HG03025 (cell line): ENCODE measurements at regions not wholly inside any gene's neighbourhood (a gene's known extent, or its start where the extent isn't known, plus 50 kb on each side); places are given as distances from the start of the nearest gene placed in this dataset.

ENCODE experiments used
- ATAC-seq: cut with Tn5 transposase; IDR thresholded peaks from one replicate; pipeline ENCODE4 v1.9.1; 2021; ENCODE audit warnings: mild to moderate bottlenecking, moderate library complexity; ENCODE audit not compliant: unreplicated experiment, low FRiP score

GRCh38 chr1:184141361-184141880 is 89.9 kb downstream of the TSEN15 start:
- ATAC-seq = no peak

GRCh38 chr1:184143449-184143848 is 91.9 kb downstream of the TSEN15 start:
- no peak for ATAC-seq

DNA sequence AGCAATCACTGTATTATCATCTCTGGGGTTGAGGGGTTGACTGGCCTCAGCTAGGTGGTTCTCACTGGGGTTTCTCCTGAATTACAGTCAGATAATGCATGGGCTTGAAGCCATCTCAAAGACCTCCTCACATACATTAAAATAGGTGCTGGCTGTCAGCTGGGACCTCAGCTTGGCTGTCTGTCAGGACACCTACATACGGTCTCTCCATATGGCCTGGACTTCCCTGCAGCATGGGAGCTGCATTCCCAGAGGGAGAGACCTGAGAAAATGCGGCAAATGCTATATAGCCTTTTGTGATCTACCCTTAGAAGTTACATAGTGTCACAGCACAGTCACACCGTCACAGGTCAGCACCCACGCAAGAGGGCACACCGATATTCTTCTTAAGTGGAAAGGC is 93.6 kb downstream of the TSEN15 start:
- ATAC-seq = no peak

DNA sequence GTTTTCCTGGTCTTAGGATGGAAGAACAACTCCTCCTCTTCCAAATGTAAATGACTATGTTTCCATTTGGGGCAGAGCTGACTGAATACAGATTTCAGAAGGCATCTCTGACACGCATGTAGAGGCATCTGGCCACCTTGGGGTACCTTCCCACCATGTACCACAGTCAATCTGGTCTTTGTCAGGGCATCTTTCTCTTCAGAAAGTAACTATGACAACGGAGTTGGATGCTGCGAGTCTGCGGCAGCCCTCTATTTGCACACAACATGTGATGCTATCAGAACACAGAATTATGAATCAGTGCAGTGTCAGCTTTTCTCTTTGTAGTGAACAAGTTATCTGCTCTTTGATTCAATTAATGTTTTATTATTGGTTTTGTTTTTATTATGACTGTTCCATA is 94.7 kb downstream of the TSEN15 start:
- no peak for ATAC-seq

DNA sequence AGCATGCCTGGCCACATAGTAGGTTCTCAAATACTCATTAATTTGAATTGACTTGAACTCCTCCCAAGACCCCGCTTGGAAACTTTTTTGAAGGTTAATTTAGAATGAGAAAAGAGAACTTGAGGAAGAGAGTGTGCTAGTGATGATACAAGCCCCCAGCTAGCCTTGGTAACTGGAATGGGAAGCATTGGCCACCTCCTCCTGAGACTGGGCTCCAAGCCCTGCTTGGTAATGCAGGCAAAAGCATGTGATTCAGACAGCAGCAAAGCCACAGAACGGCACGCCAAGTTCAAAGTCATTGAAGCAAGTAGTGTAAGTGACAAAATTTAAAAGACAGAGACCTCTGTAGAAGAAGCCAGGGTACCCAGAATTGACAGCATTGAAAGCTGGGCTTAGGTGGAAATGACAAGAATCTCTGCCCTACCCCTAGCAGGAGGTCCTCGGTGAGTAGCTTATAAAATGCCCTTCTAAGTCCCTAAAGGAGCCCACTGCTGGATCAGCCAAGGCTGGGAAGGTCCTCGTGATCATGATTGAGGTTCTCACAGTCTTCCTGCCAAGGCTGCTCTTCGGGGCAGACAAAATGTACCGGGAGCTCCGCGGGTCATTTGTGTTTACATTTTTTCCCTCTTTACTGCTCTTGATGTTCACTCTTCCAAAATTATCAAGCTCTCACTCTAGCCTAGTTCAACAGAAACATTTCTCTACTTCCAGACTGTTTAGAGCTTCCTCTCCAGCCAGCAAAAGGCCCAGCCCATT is 99.4 kb downstream of the TSEN15 start:
- ATAC-seq = no peak

GRCh38 chr1:184152434-184152898 is 100.9 kb downstream of the TSEN15 start:
- ATAC-seq = no peak

DNA sequence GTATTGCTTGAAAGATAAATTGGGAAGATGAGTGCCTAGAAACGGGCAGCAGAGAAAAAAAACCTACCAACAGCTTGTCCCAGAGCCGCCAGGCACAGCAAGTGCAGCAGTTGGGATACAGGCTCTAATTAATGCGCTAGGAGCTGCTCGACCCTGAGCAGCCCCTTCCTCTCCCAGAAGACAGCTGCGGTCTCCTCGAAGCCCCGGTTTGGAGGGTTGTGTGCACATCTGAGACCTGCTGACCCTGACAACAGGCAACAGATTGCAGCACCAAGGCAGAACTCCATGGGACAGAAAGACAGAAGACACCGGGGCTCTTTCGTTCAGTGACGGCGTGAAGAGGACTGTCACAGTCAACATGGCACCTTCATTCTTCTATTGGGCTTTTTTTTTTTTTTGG is 101.4 kb downstream of the TSEN15 start:
- no peak for ATAC-seq

DNA sequence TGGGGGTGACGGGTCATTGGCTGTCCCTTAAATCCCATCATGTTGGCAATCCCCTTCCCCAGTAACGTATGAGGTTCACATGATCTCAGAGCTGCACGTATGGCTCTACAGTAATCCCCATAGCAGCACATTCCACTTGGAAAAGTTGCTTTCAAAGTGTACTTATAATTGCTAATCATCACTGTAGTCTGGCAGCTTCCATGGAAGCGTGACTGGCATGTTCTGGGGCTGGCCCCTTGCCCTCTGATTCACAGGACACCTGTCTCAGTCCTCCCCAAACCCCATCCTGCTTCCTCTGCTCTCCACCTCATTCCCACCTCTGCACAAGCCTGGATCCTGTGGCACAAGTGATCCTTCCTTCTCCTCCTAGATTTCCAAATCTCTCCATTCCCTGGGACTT is 102.2 kb downstream of the TSEN15 start:
- ATAC-seq = no peak

- no peak for ATAC-seq
Measured at GRCh38 chr1:184156521-184157393, 105.2 kb downstream of the TSEN15 start.

DNA sequence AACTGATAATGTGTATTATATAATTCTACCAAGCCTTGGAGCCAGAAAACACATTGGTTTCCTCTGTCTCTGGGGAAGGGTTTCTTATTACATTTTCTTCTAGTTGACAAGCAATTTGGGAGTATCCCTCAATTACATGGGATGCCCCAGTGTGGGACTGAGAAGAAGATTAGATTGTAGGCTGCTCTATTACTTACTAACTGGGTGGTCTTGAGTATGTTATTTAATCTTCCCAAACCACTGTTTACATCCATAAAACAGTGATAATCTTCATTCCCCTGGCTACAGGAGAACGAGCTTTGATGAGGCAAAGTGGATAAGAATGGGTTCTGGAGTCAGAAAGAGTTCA is 105.8 kb downstream of the TSEN15 start:
- no peak for ATAC-seq

DNA sequence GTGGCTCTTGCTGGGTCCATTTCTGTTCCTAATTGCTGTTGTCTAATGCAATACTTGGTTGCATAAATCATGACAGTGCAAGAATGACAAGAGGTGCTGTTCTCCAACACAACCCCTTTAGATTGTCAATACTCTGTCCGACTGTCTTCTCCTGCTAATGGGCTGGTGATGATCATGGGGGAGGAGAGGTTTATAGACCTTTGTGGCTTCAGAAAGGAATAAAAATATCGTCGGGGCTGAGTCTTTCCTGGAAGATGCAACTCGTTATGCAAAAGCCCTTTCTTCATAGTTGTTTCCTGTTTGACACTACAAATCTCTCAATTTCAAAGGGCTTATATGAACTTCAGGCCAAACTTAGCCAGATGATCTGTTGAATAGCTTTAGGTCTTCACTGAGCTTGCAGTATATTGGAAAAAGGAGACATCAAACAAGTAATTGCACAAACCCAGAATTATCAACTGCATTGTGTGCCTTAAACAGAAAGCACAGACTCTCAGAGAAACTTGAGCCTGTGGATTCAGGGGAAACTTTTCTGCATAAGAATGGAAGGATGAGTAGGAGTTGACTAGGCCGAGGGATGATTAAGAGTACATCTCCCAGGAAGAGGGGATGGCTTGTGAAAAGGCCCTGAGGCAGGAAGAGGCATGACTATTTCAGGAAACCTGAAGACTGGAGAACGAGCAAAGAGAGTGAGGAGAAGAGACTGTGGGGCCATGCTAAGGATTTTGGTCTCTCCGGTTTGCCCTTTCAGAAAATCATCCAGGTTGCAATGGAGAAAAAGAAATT is 107.6 kb downstream of the TSEN15 start:
- ATAC-seq = no peak

DNA sequence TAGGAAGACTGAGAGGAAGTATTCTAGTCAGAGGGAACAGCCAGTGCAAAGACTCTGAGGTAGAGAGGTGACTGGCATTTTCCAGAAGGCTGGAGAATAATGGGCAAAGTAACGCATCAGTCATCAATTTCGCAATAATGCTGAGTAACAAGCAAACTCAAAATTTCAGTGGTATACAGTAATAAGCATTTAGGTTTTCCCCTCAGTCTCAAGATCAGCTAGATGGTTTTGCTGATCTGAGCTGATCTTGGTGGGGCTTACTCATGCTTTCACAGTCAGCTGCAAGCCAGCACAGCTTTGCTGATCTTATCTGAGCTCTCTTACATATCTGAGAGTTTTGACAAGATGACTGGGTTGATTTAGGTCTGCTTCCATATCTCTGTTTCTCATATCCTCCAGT is 108.7 kb downstream of the TSEN15 start:
- peak; percentile 37 for ATAC-seq

GRCh38 chr1:184161071-184161698 is 109.7 kb downstream of the TSEN15 start:
- no peak for ATAC-seq

GRCh38 chr1:184162281-184162680 is 110.8 kb downstream of the TSEN15 start:
- ATAC-seq = no peak

GRCh38 chr1:184163674-184164465 is 112.3 kb downstream of the TSEN15 start:
- peak; percentile 68 for ATAC-seq

- ATAC-seq = no peak
Measured at GRCh38 chr1:184164536-184164935, 113.0 kb downstream of the TSEN15 start.

- ATAC-seq = no peak
Measured at GRCh38 chr1:184166485-184166884, 115.0 kb downstream of the TSEN15 start.

DNA sequence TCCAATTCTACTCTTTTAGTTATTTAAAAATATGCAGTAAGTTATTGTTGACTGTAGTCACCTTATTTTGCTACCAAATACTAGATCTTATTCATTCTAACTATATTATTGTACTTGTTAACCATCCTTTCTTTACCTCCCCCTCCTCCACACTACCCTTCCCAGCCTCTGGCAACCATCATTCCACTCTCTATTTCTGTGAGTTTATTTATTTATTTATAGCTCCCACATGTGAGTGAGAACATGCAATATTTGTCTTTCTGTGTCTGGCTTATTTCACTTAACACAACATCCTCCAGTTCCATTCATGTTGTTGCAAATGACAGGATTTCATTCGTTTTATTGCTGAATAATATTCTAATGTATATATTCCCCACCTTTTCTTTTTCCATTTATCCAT is 115.8 kb downstream of the TSEN15 start:
- no peak for ATAC-seq

- ATAC-seq = no peak
Measured at GRCh38 chr1:184170719-184171118, 119.2 kb downstream of the TSEN15 start.

- no peak for ATAC-seq
Measured at GRCh38 chr1:184176058-184176457, 124.5 kb downstream of the TSEN15 start.
